ENCODE measurements at regions not wholly inside any gene's neighbourhood (a gene's known extent, or its start where the extent isn't known, plus 50 kb on each side); places are given as distances from the start of the nearest gene placed in this dataset.

GRCh38 chr2:195037045-195037444, 620.0 kb upstream of the SLC39A10 start:
- DNase-seq, result no peak

- no peak for DNase-seq
These were observed 625.6 kb upstream of the SLC39A10 start for GRCh38 chr2:195031411-195031810.

GRCh38 chr2:195029804-195030654, 627.0 kb upstream of the SLC39A10 start:
- peak in 1 of 3 experiments; percentile 6 for DNase-seq

- no peak for DNase-seq
These were observed 629.1 kb upstream of the SLC39A10 start for GRCh38 chr2:195027947-195028346.

- DNase-seq, result no peak
These were observed 630.8 kb upstream of the SLC39A10 start for GRCh38 chr2:195026261-195026660.

GRCh38 chr2:195022508-195022830, 634.6 kb upstream of the SLC39A10 start:
- DNase-seq, result no peak

GRCh38 chr2:195021711-195022507, 635.1 kb upstream of the SLC39A10 start:
- no peak for DNase-seq

GRCh38 chr2:195018462-195018861, 638.6 kb upstream of the SLC39A10 start:
- DNase-seq, result no peak

- DNase-seq, result peak in 1 of 3 experiments; percentile 0
These were observed 639.1 kb upstream of the SLC39A10 start for GRCh38 chr2:195017890-195018289.

- DNase-seq, result no peak
These were observed 640.2 kb upstream of the SLC39A10 start for GRCh38 chr2:195016841-195017240.

- DNase-seq, result no peak
These were observed 647.8 kb upstream of the SLC39A10 start for GRCh38 chr2:195009202-195009601.

- no peak for DNase-seq
These were observed 650.2 kb upstream of the SLC39A10 start for GRCh38 chr2:195006856-195007255.

- DNase-seq, result no peak
These were observed 653.0 kb upstream of the SLC39A10 start for GRCh38 chr2:195003881-195004471.

- no peak for DNase-seq
These were observed 655.1 kb upstream of the SLC39A10 start for GRCh38 chr2:195001924-195002323.

- DNase-seq, result no peak
These were observed 657.3 kb upstream of the SLC39A10 start for GRCh38 chr2:194999771-195000170.

- no peak for DNase-seq
These were observed 664.4 kb upstream of the SLC39A10 start for GRCh38 chr2:194992648-194993047.

- no peak for DNase-seq
These were observed 671.8 kb upstream of the SLC39A10 start for GRCh38 chr2:194985258-194985657.

- DNase-seq, result no peak
These were observed 694.8 kb upstream of the SLC39A10 start for GRCh38 chr2:194962254-194962653.

GRCh38 chr2:194954218-194954617, 702.8 kb upstream of the SLC39A10 start:
- no peak for DNase-seq

- no peak for DNase-seq
These were observed 710.2 kb upstream of the SLC39A10 start for GRCh38 chr2:194946826-194947225.

- DNase-seq, result no peak
These were observed 719.0 kb upstream of the SLC39A10 start for GRCh38 chr2:194938066-194938465.

GRCh38 chr2:194927489-194927888, 729.5 kb upstream of the SLC39A10 start:
- DNase-seq, result no peak

- no peak for DNase-seq
These were observed 730.2 kb upstream of the SLC39A10 start for GRCh38 chr2:194926873-194927272.

- DNase-seq, result no peak
These were observed 731.3 kb upstream of the SLC39A10 start for GRCh38 chr2:194925742-194926141.

All from NCI-H1417 (cell line).